NCI-H82 treated with DMSO at 0.1 percent for 48 hours (cell line): ENCODE measurements at regions not wholly inside any gene's neighbourhood (a gene's known extent, or its start where the extent isn't known, plus 50 kb on each side); places are given as distances from the start of the nearest gene placed in this dataset.

ENCODE experiments used
- DNase-seq: peaks from one replicate; lab custom pipeline; 2025; ENCODE audit not compliant: unreplicated experiment; lab: John Stamatoyannopoulos, UW

DNA sequence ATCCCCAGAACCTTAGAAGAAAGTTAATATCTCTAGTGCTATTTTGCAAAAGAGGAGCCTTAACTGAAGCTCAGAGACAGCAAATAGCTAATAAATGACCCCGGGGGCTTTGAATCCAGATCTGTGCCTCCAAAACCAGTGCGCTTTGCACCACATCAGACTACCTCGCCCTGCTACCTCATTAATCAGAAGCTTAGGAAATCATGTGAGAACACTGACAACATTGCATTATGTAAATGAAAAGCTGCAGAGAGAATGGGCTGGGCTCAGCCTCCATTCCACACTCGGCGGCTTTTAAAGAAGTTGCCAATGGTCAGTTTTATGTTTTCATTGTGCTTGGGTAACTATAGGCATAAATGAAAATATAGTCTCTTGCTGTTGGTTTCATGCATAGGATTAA, 54.0 kb upstream of the STMND1 start:
- DNase-seq = no peak

DNA sequence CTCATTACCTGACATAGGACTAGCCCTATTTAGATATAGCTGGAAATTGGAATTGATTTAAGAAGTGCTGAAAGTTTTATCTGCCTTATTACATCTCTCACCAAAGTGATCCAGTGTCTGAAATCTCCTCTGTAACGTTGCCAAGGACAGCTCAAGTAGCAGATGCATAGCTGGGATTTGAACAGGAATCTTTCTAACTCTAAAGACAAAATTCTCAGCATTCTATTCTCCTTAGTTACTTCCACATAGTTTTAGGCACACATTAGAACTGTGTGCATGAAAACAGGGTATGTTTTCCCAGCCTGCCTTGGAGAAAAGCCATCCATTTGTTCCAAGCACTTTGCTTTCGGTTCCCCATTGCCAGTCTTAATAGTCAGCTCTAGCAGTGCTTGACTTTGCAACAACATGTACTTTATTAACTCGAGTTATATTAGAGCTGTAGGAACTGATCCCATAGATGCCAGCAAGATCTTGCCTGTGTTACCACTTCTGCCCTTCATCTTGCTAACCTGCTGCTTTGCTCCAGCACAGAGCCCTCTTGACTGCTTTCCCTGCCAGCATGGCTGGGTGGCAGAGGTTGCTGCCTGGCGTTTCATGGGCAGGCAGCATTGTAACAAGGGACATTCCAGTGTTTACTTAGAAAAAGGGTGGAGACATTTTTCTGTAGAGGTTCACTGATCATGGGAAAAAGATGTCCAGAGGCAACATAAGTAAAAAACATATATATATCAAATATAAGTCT, 56.1 kb upstream of the STMND1 start:
- DNase-seq = no peak

DNA sequence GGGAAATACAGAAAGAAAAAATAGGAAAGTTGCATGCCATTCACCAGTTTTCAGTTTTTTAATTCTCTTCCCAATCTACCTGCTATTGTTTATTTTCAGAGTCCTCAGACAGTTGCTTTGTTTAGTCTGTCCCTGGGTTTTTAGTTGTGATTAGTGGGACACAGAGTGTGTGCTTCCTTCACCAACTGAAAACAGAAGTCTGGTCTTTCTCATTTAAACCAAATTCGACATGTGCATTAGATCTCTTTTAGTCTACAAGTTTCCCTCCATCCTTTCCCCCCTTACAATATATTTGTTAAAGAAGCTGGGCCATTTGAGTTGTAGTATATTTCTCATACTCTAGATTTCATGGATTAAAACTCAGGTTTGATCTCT, 58.7 kb upstream of the STMND1 start:
- no peak for DNase-seq

DNA sequence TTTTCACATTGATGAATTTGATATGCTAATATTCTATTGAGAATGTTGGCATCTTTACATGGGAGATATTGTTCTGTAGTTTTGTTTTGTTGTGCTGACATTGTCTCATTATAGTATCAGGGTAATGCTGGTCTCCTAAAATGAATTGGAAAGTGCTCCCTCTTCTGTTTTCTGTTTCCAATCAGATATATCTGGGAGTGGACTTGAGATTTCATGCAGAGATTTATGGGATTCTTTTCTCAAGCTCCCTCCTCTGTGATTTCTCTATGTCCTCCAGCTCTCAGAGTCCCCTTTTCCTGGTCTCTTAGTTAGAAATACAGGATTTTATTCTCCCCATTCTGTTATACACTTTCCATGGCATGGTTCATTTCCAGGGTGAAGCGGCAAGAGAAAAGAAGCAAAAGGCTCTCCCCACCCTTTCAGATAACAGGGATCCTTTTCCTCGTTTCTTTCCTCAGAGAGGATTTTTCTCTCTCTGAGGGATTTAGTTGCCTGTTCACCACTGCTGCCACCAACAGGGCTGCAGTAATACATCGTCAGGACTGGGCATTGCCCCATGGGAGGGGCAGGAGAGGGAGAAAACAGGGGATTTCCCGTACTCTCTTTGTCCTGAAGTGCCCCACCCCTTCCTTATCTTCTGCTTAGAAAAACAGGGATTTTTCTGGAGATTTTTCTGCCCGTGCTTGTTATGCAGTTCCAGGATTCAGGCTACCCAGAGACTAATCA, 59.3 kb upstream of the STMND1 start:
- DNase-seq = no peak

DNA sequence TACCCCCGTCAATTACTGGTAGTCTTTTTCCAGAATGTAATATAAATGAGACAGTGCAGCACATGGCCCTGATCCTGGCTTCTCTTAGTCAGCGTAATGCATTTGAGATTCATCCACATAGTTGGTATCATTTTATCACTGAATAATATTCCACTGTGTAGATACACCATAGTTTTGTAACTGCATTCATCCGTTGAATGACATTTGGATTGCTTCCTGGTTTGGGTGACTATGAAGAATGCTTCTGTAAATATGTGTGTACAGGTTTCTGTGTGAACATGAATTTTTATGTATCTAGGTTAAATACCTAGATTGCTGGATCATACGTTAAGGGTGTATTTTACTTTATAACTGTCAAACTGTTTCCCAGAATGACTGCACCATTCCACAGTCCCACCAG, 62.6 kb upstream of the STMND1 start:
- DNase-seq = no peak

DNA sequence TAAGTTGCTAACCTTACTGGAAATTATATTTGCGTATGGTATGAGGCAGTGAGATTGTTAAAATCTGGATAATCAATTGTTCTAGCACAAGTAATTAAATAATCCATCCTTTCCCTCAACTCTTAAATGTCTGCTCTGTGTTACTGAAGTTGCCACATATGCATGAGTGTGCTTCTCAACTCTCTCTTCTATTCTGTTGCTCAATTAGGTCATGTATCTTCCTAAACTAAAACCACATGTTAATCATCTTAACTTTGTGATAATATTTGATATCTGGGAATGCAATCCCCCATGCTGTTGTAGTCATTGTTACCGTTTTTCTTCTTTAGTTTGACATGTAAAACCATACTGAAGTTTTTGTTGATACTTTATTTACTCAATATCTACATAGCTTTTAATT, 63.5 kb upstream of the STMND1 start:
- DNase-seq = no peak

DNA sequence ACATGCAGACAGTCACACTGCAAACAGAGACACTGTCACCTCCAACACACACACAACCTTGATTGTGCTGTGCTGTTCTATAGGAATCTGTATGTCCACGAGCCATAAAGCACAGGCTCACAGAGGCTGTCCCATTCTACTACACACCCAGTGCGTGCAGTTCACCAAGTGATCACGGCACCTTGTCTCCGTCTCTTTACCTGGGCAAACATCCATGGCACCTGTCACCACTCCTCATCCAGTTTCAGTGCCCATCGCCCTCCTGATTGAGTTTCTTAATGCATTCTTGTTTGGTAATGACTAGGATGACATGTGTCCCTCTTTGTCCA, 65.8 kb upstream of the STMND1 start:
- DNase-seq = no peak

DNA sequence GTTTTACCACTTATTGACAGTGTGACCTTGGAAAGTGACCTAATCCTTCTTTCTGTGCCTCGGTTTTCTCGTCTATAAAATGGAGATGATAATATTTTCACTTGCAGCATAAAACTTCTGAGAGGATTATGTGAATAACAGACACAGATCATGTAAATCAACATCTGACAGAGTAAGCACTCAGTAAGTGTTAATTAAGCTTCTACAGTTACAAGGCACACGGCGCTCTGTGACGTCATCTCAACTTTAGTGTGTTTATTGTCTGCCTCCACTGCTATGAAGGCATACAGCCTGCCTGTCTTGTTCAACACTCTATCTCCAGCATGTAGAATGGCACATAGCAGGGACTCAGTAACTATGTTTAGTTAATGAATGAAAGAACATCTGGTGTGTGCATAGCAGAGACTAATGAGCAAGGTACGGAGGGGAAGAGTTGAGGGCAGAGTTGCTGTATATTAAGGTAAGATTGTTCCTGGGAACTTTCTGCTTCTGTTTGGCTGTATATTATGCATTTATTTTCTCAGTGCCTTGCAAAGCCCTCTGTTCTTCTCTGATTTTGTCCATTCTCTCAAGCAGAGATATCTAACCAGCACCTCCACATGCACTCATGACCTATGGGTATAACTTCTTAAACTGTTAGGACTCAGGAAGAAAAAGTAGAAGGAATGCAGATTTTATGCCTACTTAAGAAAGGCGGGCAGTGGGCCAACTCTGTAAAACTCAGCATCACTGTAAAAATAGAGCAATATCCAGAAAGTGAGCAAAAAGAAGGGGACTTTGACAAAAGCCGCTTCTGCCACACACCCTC, 66.4 kb upstream of the STMND1 start:
- DNase-seq = no peak

DNA sequence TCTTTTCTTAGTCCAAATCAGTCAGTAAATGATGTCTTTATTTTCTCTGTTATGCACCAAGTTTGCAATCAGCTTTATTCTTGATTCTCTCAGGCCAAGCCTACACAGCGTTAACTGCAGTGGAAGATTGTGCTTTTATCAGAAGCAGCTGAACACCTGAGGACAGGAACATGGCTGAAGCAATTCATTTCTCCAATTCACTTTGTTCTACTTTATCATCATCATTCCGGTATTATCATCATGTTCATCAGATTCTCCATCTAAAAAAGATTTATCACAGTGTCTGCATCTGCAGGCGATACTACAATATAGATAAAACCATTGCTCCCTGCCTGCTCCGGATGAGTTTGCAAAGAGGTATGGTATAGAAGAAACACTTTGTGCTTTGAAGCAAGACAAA, 68.1 kb upstream of the STMND1 start:
- no peak for DNase-seq

DNA sequence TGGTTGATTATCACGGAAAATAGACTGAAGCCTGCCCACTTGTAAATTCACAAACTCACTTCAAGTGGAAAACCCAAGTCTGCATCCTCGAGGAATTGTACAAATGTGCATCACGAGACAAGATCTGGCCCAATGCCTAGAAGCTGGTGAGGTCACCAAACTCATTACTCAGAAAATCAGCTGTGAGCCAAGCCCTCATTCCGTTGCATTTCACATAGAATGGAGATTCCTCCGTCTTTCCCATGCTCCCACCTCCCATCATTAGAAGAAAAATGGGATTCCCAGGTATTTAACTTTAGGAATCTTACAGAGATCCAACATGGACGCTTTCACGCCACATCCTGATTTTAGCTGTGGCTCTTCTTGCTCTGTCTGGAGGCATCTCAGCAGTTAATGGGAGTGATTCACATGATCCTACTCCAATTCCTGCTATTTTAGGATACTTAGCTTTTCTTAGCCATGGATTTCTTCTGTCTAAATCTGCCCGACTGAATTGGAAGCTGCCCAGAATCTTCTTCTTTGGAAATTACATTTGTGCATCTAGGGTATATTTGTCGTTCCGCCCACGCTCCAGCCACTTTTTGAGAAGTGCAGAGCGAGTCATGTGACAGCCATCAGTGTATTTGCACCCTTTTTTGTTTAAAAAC, 68.7 kb upstream of the STMND1 start:
- no peak for DNase-seq

DNA sequence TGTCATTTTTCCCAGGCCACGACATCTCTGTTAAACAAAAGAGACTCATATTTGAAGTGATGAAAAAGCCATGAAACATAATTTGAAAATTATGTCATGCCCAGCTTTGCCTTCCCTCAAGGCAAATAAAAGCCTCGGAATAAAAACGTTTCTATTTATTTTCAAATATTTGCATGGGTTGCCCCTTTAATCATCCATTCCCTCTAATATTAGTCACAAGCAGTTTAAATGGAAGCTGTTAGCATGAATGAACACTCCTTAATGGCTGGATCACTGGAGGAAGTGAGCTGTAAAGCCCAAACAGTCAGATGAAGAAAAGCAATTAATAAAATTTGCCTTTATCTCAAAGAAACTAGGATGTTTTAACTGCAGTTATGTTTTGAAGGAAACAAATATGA, 69.3 kb upstream of the STMND1 start:
- DNase-seq = no peak

DNA sequence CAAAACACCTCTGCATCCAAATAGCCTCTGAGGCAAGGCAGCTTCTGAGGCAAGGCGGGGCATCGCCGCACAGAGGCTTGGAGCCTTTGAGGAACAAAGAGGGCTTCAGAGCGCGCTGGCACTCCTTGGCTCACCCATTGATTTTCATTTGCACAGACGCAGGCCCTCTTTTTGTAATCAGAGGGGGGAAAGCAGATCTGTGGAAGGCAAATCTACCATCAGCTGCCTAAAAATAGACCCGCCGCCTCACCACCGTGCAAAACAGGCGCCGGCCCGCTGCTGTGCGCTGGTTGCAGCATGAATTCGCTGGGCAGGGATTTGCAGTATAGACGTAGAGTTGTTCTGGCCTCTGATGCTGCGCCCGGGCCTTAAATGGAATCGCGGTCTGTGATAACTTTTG, 69.9 kb upstream of the STMND1 start:
- DNase-seq = no peak

DNA sequence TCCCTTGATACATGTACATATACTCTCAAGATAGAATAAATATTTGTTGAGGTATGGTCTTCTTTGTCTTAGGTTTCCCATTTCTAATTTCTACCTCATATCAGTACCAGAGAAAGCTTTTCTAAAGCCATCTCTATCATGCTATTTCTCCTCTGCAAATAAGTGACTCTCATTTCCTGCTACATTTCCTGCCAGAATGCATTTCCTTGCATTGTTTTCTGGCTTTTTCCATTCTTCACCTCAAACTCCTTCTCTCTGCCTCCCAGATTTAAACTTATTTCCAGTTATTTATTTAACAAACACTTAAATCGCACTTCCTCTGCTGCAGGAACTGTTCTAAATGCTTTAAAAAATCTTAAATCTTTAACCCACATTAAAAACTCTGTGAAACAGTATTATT, 74.4 kb upstream of the STMND1 start:
- DNase-seq = no peak

DNA sequence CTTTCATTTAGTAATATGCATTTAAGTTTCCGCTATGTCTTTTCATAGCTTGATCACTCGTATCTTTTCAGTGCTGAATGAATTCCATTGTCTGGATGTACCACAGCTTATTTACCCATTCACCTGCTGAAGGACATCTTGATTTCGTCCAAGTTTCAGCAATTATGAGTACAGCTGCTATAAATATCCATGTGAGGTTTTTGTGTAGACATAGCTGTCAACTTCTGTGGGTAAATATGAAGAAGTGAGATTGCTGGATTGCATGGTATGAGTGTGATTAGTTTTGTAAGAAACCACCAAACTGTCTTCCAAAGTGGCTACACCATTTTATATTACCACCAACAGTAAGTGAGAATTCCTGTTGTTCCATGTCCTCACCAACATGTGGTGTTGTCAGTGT, 79.2 kb upstream of the STMND1 start:
- no peak for DNase-seq

DNA sequence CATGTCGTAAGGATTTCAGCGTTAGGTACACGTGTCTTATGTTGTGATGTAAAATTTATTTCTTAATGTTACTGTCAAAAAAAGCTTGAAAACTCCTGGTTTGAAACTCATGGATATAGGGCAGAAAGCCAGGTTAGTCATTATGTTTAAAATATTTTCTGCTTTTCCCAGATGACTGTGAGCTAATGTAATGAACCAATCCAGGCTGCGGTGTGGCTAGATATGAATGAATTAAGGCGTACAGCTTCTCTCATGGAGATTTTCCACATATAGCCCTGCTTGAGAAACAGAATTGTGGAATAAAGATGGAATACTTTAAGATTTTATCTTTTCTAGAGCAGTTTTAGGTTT, 80.3 kb upstream of the STMND1 start:
- no peak for DNase-seq

DNA sequence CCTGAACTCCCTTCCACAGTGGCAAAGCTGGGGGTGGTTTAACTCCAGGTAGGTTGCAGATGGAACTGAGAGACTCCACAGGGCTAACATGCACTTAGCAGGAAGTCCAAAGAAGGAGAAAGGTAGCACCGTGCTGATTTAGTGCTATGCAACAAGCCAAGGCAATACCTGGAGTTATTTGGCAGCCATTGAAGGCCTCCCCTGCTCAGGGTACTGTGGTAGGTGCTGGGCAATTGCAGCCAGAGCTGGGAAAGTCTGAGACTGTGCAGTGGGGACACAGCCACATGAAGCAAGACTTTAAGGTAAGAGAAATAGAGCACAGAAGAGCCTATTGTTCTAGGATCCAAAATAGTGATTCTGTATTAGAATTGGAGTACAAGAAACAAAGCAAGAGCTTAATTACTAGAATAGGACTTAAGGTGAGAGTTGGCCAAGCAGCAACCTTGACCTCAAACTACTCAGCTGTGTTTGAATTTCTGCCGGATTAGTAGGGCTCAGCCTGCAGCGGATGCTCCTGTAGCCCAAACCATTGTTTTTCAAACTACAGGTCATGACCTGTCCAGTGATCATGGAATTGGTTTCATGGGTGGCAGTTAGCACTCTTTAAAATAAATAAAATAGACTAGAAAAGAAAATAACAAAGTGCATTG, 80.8 kb upstream of the STMND1 start:
- DNase-seq = no peak

DNA sequence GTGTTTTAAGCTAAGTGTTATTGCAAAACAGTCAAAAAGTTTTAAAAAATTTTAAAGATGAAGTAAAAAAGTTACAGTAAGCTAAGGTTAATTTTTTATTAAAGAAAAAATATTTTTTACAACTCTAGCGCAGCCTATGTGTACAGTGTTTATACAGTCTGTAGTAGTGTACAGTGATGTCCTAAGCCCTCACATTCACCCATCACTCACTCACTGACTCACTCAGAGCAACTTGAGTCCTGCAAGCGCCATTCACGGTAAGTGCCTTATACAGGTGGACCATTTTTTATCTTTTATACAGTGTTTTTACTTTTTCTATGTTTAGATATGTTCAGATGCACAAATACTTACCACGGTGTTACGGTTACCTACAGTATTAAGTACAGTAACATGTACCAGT, 83.4 kb upstream of the STMND1 start:
- DNase-seq = no peak

DNA sequence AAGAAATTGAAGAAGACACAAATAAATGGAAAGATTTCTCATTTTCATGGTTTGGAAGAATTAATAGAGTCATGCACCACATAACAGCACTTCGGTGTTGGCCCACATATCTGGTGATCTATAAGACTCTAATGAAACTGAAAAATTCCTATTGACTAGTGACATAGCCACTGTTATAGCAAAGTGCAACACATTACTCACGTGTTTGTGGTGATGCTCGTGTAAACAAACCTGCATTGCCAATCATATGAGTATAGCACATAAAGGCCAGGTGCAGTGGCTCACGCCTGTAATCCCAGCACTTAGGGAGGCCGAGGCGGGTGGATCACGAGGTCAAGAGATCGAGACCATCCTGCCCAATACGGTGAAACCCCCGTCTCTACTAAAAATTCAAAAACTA, 84.4 kb upstream of the STMND1 start:
- DNase-seq = no peak

DNA sequence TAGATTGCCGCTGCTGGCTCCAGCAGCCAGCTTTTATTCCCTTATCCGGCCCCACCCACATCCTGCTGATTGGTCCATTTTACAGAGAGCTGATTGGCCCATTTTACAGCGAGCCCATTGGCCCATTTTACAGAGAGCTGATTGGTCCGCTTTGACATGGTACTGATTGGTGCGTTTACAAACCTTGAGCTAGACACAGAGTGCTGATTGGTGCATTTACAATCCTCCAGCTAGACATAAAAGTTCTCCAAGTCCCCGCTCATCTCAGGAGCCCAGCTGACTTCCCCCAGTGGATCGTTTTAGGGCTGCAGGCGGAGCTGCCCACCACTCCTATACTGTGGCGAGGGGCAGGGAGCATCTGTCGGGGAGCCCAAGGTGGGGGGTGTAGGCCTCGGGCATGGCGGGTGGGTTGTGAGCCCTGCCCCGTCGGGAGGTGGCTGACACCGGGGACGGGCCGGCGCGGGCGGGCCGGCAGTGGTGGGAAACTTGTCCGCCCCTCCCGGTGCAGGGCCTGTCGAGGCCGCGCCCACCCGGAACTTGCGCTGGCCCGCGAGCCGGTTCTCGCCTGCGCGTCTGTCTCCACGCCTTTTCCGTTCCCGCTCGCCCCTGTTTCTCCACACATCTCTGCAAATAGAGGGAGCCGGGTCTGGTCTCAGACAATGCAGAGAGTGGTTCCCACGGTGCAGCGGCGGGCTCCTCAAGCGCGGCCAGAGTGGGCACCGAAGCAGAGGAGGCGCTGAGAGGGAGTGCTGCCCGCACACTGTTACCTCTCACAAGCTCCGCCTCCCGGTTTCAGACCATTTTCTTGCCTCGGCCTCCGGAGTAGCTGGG, 86.1 kb upstream of the STMND1 start:
- no peak for DNase-seq

DNA sequence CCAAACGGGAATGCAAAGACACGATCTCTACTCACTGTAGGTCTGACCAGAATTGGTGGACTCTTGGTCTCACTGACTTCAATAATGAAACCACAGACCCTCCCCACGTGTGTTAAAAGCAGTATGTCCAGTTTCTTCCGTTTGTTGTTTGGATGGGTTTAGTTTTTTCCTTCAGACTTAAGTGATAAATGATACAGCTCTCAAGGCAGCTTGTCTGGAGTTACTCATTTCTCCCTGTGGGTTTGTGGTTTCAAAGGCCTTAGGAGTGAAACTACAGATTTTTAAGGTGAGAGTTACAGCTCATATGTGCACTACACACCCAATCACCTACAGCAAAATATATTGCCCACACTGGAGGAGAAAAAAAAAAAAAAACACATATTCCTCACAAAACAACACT, 86.7 kb upstream of the STMND1 start:
- no peak for DNase-seq

DNA sequence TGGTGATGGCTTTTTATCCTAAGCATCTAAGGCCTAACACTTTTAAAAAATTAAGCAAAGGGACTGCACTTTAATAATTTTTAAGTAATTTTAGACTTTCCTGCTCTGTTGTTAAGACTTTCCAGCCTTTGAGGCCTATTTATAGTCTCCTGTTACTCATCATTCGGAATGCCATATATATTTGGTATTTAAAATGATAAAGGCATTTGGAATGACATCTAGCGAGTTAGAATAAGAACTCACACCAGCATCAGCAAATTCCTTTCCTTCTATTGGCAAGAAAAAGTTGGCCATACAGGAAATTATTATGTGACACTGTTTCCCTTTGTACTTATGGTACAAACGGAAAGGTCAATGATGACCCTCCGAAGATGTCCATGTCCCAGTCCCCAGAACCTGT, 88.1 kb upstream of the STMND1 start:
- no peak for DNase-seq
